H1 (cell line): ENCODE measurements at regions not wholly inside any gene's neighbourhood (a gene's known extent, or its start where the extent isn't known, plus 50 kb on each side); places are given as distances from the start of the nearest gene placed in this dataset.
A peak's percentile ranks its signal among the peaks of the same experiment; 100 is the strongest.

Source experiments
- CTCF ChIA-PET: fragments of 300-600 bp; sonication (Branson Sonifier 250); formaldehyde crosslinking; loops from one replicate; lab custom pipeline; 2021; ENCODE audit not compliant: partially characterized antibody; lab: Charles Lee
- POLR2A ChIA-PET: fragments of 300-600 bp; sonication (Branson Sonifier 250); formaldehyde crosslinking; loops from one replicate; lab custom pipeline; 2021; ENCODE audit warnings: inconsistent platforms; ENCODE audit not compliant: partially characterized antibody; lab: Charles Lee
- DNase-seq, 2 experiments: peaks; one replicate each; pipeline versions ENCODE4 v3.0.0 to v3.0.0-alpha.2; 2010 to 2022; ENCODE audit warnings: low spot score in 2 of 2, low read depth in 1 of 2, mixed read lengths in 1 of 2
- FAIRE-seq: peaks from 2 replicates; lab custom pipeline; 2011; peaks lifted over from hg19 to GRCh38; lab: Jason Lieb, UNC
- H2AFZ ChIP-seq: 2 replicates; pipeline ENCODE4 v1.8.1; 2012; ENCODE audit warnings: low read length, inconsistent platforms
- H2AK5ac ChIP-seq: 2 replicates; pipeline ENCODE4 v1.6.1; 2013; ENCODE audit warnings: low read depth, low read length
- H2BK120ac ChIP-seq: replicated peaks from 2 replicates; pipeline ENCODE3; 2013; ENCODE audit warnings: low read depth, low read length, inconsistent platforms
- H2BK12ac ChIP-seq: 2 replicates; pipeline ENCODE4 v1.6.1; 2013; ENCODE audit warnings: low read depth, low read length
- H2BK15ac ChIP-seq: 2 replicates; pipeline ENCODE4 v1.6.1; 2013; ENCODE audit warnings: low read length
- H2BK20ac ChIP-seq: 2 replicates; pipeline ENCODE4 v1.6.1; 2013; ENCODE audit warnings: low read length
- H2BK5ac ChIP-seq: 2 replicates; pipeline ENCODE4 v1.6.1; 2013; ENCODE audit warnings: low read depth, low read length
- H3K14ac ChIP-seq: 2 replicates; pipeline ENCODE4 v1.6.1; 2013; ENCODE audit warnings: inconsistent platforms; ENCODE audit not compliant: insufficient read length
- H3K18ac ChIP-seq: 2 replicates; pipeline ENCODE4 v1.6.1; 2013; ENCODE audit warnings: low read length; ENCODE audit errors: extremely low read depth
- H3K23ac ChIP-seq: 2 replicates; pipeline ENCODE4 v1.6.1; 2013; ENCODE audit warnings: inconsistent platforms; ENCODE audit not compliant: insufficient read length
- H3K23me2 ChIP-seq: 2 replicates; pipeline ENCODE4 v1.6.1; 2013; ENCODE audit warnings: low read depth, low read length
- H3K27ac ChIP-seq: 2 replicates; pipeline ENCODE4 v1.6.1; 2011; ENCODE audit warnings: low read depth, low read length, inconsistent platforms
- H3K27me3 ChIP-seq, 4 experiments: replicated peaks in 1 of 4; 1 replicate in 1 of 4; 2 replicates in 3 of 4; pipeline versions ENCODE4 v1.6.1 to v1.8.1; 2011 to 2013; ENCODE audit warnings: low read length in 3 of 4, mild to moderate bottlenecking in 3 of 4, inconsistent platforms in 2 of 4, mixed read lengths in 2 of 4, moderate library complexity in 1 of 4; ENCODE audit not compliant: control insufficient read depth in 3 of 4, insufficient read depth in 3 of 4; ENCODE audit errors: extremely low read depth in 1 of 4
- H3K36me3 ChIP-seq, 4 experiments: 2 replicates each; pipeline versions ENCODE4 v1.6.1 to v1.8.1; 2011 to 2013; ENCODE audit warnings: mild to moderate bottlenecking in 4 of 4, low read length in 3 of 4, moderate library complexity in 2 of 4, control low read depth in 1 of 4, inconsistent platforms in 1 of 4; ENCODE audit not compliant: insufficient read depth in 4 of 4, control insufficient read depth in 2 of 4
- H3K4ac ChIP-seq: replicated peaks from 2 replicates; pipeline ENCODE3; 2013; ENCODE audit warnings: low read length, low read depth, mixed read lengths, inconsistent platforms; ENCODE audit not compliant: insufficient read length
- H3K4me1 ChIP-seq, 4 experiments: replicated peaks in 1 of 4; 1 replicate in 1 of 4; 2 replicates in 3 of 4; pipeline versions ENCODE4 v1.6.1 to v1.8.1; 2011 to 2013; ENCODE audit warnings: low read length in 3 of 4, inconsistent platforms in 2 of 4, mixed read lengths in 1 of 4; ENCODE audit not compliant: insufficient read depth in 4 of 4, control insufficient read depth in 3 of 4
- H3K4me2 ChIP-seq, 2 experiments: 2 replicates each; pipeline versions ENCODE4 v1.6.1 to v1.8.1; 2011 to 2013; ENCODE audit warnings: low read depth in 2 of 2, low read length in 2 of 2, control low read depth in 1 of 2, inconsistent platforms in 1 of 2, mild to moderate bottlenecking in 1 of 2; ENCODE audit not compliant: insufficient read depth in 1 of 2
- H3K4me3 ChIP-seq, 4 experiments: fragments of 200-600, 300-600 bp in 1 of 4; sonication (generic), shearing (Covaris generic), sonication (Bioruptor Twin) in 1 of 4; 2 replicates each; pipeline versions ENCODE4 v1.5.1 to v1.8.1; 2011 to 2016; ENCODE audit warnings: low read length in 4 of 4, low read depth in 3 of 4, control low read depth in 2 of 4, inconsistent platforms in 2 of 4, mild to moderate bottlenecking in 2 of 4, mixed read lengths in 1 of 4, moderate library complexity in 1 of 4; ENCODE audit not compliant: insufficient read depth in 2 of 4; ENCODE audit errors: extremely low read depth in 1 of 4
- H3K56ac ChIP-seq: replicated peaks from 2 replicates; pipeline ENCODE3; 2013; ENCODE audit warnings: low read depth, mild to moderate bottlenecking, mixed read lengths, low read length, inconsistent platforms; ENCODE audit not compliant: insufficient read length
- H3K79me1 ChIP-seq: 2 replicates; pipeline ENCODE4 v1.6.1; 2013; ENCODE audit warnings: low read depth, low read length, control low read depth
- H3K79me2 ChIP-seq, 2 experiments: 2 replicates each; pipeline versions ENCODE4 v1.6.1 to v1.8.1; 2012 to 2013; ENCODE audit warnings: low read length in 2 of 2, mild to moderate bottlenecking in 2 of 2, inconsistent platforms in 1 of 2; ENCODE audit not compliant: insufficient read depth in 2 of 2, control insufficient read depth in 1 of 2
- H3K9ac ChIP-seq, 4 experiments: replicated peaks in 1 of 4; 1 replicate in 1 of 4; 2 replicates in 3 of 4; pipeline versions ENCODE4 v1.6.1 to v1.8.1; 2011 to 2013; ENCODE audit warnings: low read depth in 3 of 4, low read length in 3 of 4, control low read depth in 2 of 4, mild to moderate bottlenecking in 2 of 4, moderate library complexity in 2 of 4, inconsistent platforms in 1 of 4; ENCODE audit errors: extremely low read depth in 1 of 4
- H3K9me3 ChIP-seq, 2 experiments: 2 replicates each; pipeline versions ENCODE4 v1.6.1 to v1.8.1; 2012 to 2013; ENCODE audit warnings: mild to moderate bottlenecking in 2 of 2, moderate library complexity in 2 of 2, control low read depth in 1 of 2, inconsistent platforms in 1 of 2, low read depth in 1 of 2, low read length in 1 of 2, mixed read lengths in 1 of 2; ENCODE audit not compliant: insufficient read depth in 2 of 2
- H4K20me1 ChIP-seq, 2 experiments: replicated peaks in 1 of 2; 2 replicates each; pipeline versions ENCODE3 to v1.8.1; 2011 to 2013; ENCODE audit warnings: inconsistent platforms in 2 of 2, low read length in 2 of 2, mild to moderate bottlenecking in 1 of 2; ENCODE audit not compliant: insufficient read depth in 2 of 2, control insufficient read depth in 1 of 2
- H4K5ac ChIP-seq: 2 replicates; pipeline ENCODE4 v1.6.1; 2013; ENCODE audit warnings: low read length, low read depth, mixed read lengths, inconsistent platforms; ENCODE audit not compliant: insufficient read length
- H4K8ac ChIP-seq: 2 replicates; pipeline ENCODE4 v1.8.0; 2013; ENCODE audit warnings: mild to moderate bottlenecking, moderate library complexity, low read length, inconsistent platforms; ENCODE audit not compliant: insufficient read depth; ENCODE audit errors: extremely low read depth
- H4K91ac ChIP-seq: replicated peaks from 2 replicates; pipeline ENCODE3; 2013; ENCODE audit warnings: low read length, mixed read lengths, inconsistent platforms; ENCODE audit not compliant: insufficient read length
- CHD2 ChIP-seq: IDR thresholded peaks from 2 replicates; pipeline ENCODE4 v1.6.1; 2012; ENCODE audit warnings: low read length, improper control_type of control experiment
- E2F6 ChIP-seq: IDR thresholded peaks from 2 replicates; pipeline ENCODE4 v1.6.1; 2012; ENCODE audit warnings: inconsistent platforms
- EP300 ChIP-seq, 2 experiments: IDR thresholded peaks; 1 replicate in 1 of 2; 2 replicates in 1 of 2; pipeline ENCODE4 v1.6.1; 2011 to 2012; ENCODE audit warnings: low read depth in 2 of 2, low read length in 2 of 2, mild to moderate bottlenecking in 2 of 2, borderline replicate concordance in 1 of 2, inconsistent platforms in 1 of 2, moderate library complexity in 1 of 2
- FOSL1 ChIP-seq: IDR thresholded peaks from 2 replicates; pipeline ENCODE4 v1.6.1; 2011; ENCODE audit warnings: mild to moderate bottlenecking, low read depth, low read length, moderate library complexity; ENCODE audit not compliant: insufficient read depth
- JUND ChIP-seq: IDR thresholded peaks from 2 replicates; pipeline ENCODE4 v1.6.1; 2011; ENCODE audit warnings: mild to moderate bottlenecking, improper control_type of control experiment, low read length
- KDM5A ChIP-seq: fragments of 200-600 bp; IDR thresholded peaks from 2 replicates; pipeline ENCODE4 v1.7.1; 2012; ENCODE audit warnings: mild to moderate bottlenecking, low read length, inconsistent platforms, mixed read lengths
- NRF1 ChIP-seq: IDR thresholded peaks from 2 replicates; pipeline ENCODE4 v1.6.1; 2011; ENCODE audit warnings: mild to moderate bottlenecking, low read depth, low read length, improper control_type of control experiment
- POLR2AphosphoS5 ChIP-seq: IDR thresholded peaks from 2 replicates; pipeline ENCODE4 v1.6.1; 2011; ENCODE audit warnings: low read depth, low read length
- POU5F1 ChIP-seq: IDR thresholded peaks from 2 replicates; pipeline ENCODE4 v1.6.1; 2011; ENCODE audit warnings: low read depth, mild to moderate bottlenecking, low read length, moderate library complexity
- SAP30 ChIP-seq: fragments of 300-600 bp; sonication (generic); IDR thresholded peaks from 2 replicates; pipeline ENCODE4 v1.7.1; 2012; ENCODE audit warnings: low read length, moderate library complexity, mild to moderate bottlenecking, inconsistent platforms; ENCODE audit not compliant: insufficient read depth, insufficient replicate concordance
- SP1 ChIP-seq: IDR thresholded peaks from 2 replicates; pipeline ENCODE4 v1.6.1; 2011; ENCODE audit warnings: low read depth, low read length
- TBP ChIP-seq: IDR thresholded peaks from 2 replicates; pipeline ENCODE4 v1.6.1; 2011; ENCODE audit warnings: low read depth, low read length, improper control_type of control experiment
- TCF12 ChIP-seq: IDR thresholded peaks from 2 replicates; pipeline ENCODE4 v1.6.1; 2011; ENCODE audit warnings: low read depth, mild to moderate bottlenecking, low read length
- WGBS, 2 experiments: shearing (Covaris generic) in 1 of 2; methylation state at CpG; one replicate each; pipeline versions ENCODE4 v1.1.6 to v1.1.7; 2013 to 2015; ENCODE audit warnings: low lambda C conversion rate in 2 of 2, mixed read lengths in 2 of 2, inconsistent platforms in 1 of 2, low coverage in 1 of 2, missing lambda C conversion rate in 1 of 2; ENCODE audit not compliant: insufficient replicate concordance in 2 of 2, insufficient coverage in 1 of 2, insufficient read length in 1 of 2; ENCODE audit errors: extremely low coverage in 1 of 2, missing lambda C conversion rate in 1 of 2; 5-methylcytosine and 5-hydroxymethylcytosine counted together

GRCh38 chr1:71232786-71233185 is 152.0 kb upstream of the ZRANB2 start:
- H2BK5ac ChIP-seq: no peak overlapping the region
- no peak for FAIRE-seq
- no peak overlapping the region for H2AK5ac ChIP-seq
- H3K9me3 ChIP-seq: no peaks in the 10 kb centered on the region
- no peak overlapping the region for H3K23ac ChIP-seq
- no peak overlapping the region for H3K18ac ChIP-seq
- H3K4ac ChIP-seq: no peak overlapping the region
- DNase-seq: no peak
- H3K4me2 ChIP-seq: no peak overlapping the region
- no peaks in the 10 kb centered on the region for H3K79me2 ChIP-seq
- WGBS, 2 experiments: 90% methylated on average over 5 of the region's 5 CpGs; no CpG with 5 or more reads in 1 of the 2 experiments
- no peak overlapping the region for H3K56ac ChIP-seq
- H2BK20ac ChIP-seq: no peak overlapping the region
- H3K27ac ChIP-seq: no peak overlapping the region
- H4K20me1 ChIP-seq: peaks cover 0 to 2% of the 10 kb centered on the region in 2 experiments
- no peaks in the 10 kb centered on the region for H3K36me3 ChIP-seq
- no peaks in the 10 kb centered on the region for H3K79me1 ChIP-seq
- no peak overlapping the region for H3K9ac ChIP-seq
- H3K23me2 ChIP-seq: no peaks in the 10 kb centered on the region
- no peak overlapping the region for H4K91ac ChIP-seq
- H3K4me1 ChIP-seq: peaks cover 0 to 8% (median 7%) of the 10 kb centered on the region in 4 experiments; a peak in 4 of 7 replicates
- H3K14ac ChIP-seq: no peak overlapping the region
- no peak overlapping the region for H4K8ac ChIP-seq
- H3K4me3 ChIP-seq: no peak overlapping the region
- H2BK12ac ChIP-seq: no peak overlapping the region
- no peaks in the 10 kb centered on the region for H3K27me3 ChIP-seq
- TF ChIP-seq E2F6: no peak
- no peak for TF ChIP-seq NRF1
- no peak for TF ChIP-seq POLR2AphosphoS5
- no peak for TF ChIP-seq TBP
- no peak for TF ChIP-seq CHD2
- TF ChIP-seq KDM5A: no peak
- no peak for TF ChIP-seq EP300 (IDR thresholded peaks at IDR 0.05; ENCODE audit: borderline replicate concordance in 1 of 2, low read depth in 2 of 2, low read length in 2 of 2)
- TF ChIP-seq POU5F1: no peak
- no peak for TF ChIP-seq TCF12
- TF ChIP-seq SAP30: no peak
- TF ChIP-seq FOSL1: no peak
- no peak for TF ChIP-seq SP1
- no peak for TF ChIP-seq JUND
- no peak overlapping the region for H2BK15ac ChIP-seq
- ChIA-PET CTCF (interaction anchor here (1.5 to 1.7 kb wide), 2 partner anchors 11 to 124 kb away, joined by 3 to 5 read pairs; no protein-coding TSS in a partner anchor), POLR2A (no interaction called here)
- 0 out of 2 replicates have a peak overlapping the region, but pooled peaks have one; percentile 54 for H2AFZ ChIP-seq
- H4K5ac ChIP-seq: no peak overlapping the region
- H2BK120ac ChIP-seq: no peak overlapping the region
